CD4-positive, alpha-beta T cell treated with Interleukin-6 at 100 ng/mL for 8 hours (primary cell): ENCODE measurements at regions not wholly inside any gene's neighbourhood (a gene's known extent, or its start where the extent isn't known, plus 50 kb on each side); places are given as distances from the start of the nearest gene placed in this dataset.

Experiments used
- DNase-seq: peaks from one replicate; pipeline ENCODE4 v3.0.0-alpha.2; 2020; ENCODE audit warnings: mixed read lengths, low spot score

DNA sequence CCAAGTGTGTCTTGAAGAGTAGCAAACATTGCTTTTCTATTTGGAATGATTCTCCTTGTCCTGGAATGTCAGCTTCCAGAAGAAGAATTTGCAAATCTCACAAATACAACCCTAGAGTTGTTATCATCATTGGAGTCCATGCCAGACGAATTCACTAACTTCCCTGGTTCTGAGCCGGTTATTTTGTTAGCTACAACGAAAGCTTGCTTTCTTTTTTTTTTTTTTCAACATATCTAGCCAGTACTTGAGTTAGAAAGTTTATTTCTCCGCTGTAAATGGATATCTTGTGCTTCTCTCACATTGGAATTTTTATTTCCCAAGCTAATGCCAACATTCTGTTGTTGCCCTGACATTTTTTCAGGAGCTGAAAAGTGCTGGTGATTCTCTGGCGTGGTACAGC, 138.1 kb upstream of the POM121L12 start:
- DNase-seq, result no peak

DNA sequence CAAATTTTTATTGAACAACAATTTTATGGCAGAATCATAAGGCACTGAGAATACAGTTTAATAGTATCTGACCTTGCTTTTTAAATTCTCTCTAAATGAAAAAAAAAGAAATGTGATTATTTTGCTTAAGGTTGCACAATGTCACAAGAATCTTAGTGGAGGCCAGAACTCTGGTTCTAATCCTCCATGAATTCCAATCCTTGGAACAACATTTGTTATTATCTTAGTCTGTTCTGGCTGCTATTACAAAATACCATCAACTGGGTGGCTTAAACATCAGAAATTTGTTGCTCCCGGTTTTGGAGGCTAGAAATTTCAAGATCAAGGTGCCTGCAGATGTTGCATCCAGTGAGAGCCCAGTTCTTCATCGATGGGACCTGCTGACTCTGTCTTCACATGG, 158.2 kb upstream of the POM121L12 start:
- DNase-seq, result no peak

DNA sequence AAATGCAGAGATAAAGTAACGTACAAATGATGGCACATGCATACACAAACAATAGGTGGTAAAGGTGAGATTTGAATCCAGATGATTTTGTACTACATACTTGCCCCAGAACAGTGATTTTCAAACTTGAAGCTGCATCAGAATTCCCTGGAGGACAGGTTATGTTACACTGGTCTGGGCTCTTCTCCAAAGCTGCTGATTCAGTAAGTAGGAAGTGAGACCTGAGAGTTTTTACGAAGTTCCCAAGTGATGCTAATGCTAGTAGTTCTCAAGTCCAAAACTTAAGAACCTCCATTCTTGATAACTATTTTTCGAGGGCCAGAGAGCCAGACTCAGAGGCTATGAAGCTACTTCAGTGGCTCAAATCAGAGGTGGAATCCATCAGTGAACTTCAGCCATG, 159.0 kb upstream of the POM121L12 start:
- no peak for DNase-seq

DNA sequence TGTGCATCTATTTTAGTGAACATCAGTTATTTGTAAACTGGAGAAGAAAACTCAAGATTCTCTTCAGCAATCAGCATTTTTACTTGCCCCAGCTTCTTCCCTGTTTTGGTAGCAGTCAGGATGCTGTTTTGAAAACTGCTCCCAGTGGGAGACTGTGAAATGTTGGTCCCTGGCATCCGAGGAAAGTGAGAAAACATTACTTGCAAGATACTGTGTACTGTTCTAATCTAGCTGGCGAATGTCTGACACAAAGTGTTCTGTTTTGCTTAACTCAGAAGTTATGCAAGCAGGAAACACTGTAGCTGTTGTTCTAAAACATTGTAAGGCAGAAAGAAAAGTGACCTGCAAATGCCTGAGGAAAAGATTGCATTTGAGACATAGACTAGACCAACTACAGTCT, 171.8 kb upstream of the POM121L12 start:
- no peak for DNase-seq

DNA sequence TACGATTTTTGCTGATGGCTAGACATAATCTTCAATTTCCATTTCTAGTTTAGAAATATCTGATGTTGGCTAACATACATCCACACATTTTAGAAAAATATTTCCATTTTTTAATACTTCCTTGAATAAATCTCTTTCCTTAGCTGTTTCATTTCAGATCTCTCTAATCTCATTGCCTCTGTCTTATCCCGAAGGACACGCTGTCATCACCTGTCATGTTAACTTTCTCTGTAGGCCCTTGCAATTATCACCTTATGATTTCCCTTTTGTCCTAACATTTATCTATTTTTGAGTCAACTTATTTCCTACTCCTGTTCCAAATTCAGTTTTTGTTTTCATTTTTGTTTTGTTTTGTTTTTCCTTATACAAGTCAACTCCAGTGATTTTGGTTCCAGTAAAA, 173.1 kb upstream of the POM121L12 start:
- no peak for DNase-seq

DNA sequence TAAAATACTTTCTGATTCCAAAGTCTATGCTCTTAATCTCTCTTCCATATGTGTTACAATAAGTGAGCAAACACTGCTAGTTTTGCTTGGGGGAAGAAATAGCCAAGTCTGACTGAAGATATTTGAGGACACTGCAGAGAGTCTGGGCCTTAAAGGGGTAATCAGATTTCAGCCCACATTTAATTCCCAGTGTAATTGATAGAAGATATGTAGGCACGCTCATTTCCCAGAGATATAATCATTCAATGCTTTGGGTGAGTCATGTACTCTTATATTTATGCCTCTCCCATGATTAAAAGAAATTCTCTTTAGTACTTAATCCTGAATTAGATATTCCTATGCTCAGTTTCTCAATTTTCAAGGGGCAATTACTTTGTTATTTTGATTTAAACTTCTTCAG, 178.1 kb upstream of the POM121L12 start:
- no peak for DNase-seq

DNA sequence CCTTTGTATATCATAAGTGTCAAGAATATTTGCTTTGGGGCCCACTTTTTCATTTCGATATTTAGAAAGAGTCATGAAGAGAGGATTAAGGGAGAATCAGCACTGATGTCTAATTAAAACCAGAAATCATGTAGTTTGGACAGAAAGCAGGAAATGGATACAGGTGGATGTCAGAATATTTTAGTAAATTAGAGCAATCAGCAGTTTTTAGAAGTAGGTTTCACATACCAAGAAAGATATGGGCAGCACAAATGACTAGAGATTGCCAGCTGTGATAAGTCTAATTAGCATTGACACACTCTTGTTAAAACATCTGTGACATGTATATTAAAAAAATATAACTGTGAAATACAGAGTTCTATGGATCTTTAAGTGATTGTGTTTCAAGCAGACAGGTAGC, 180.8 kb upstream of the POM121L12 start:
- DNase-seq, result no peak

DNA sequence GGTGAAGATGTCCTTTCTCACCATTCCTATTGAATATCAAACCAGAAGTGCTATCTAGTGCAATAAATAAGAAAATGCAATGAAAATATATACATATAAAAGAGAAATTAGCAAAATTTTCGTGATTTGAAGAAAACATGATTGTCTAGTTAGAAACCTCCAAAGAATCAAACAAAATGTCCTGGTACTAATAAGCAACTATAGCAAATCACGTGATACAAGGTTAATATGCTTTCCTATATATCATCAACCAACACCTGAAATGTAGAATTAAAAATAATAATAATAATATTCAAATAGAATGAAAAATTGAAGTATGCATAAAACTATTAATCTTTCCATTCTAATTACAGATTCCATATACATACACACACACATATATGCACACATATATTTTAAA, 183.9 kb upstream of the POM121L12 start:
- DNase-seq, result no peak

DNA sequence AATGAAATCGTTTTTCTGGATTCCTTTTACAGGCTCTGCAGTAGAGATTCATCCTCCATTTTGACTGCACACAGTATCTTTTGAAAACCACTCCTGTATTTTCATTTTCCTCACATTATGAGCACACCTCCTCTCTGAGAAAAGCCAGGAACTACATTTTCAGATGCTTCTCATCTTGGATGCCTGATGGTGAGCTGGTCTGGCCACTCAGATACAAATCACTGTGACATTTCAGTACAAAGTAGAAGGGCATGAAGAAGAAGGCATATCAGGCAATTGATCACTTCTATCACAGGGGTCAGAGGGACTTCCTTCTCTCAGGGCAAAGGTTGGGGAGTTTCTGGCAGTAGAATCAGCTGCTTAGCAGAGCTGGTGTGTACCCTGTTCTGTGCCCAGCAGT, 192.0 kb upstream of the POM121L12 start:
- no peak for DNase-seq

DNA sequence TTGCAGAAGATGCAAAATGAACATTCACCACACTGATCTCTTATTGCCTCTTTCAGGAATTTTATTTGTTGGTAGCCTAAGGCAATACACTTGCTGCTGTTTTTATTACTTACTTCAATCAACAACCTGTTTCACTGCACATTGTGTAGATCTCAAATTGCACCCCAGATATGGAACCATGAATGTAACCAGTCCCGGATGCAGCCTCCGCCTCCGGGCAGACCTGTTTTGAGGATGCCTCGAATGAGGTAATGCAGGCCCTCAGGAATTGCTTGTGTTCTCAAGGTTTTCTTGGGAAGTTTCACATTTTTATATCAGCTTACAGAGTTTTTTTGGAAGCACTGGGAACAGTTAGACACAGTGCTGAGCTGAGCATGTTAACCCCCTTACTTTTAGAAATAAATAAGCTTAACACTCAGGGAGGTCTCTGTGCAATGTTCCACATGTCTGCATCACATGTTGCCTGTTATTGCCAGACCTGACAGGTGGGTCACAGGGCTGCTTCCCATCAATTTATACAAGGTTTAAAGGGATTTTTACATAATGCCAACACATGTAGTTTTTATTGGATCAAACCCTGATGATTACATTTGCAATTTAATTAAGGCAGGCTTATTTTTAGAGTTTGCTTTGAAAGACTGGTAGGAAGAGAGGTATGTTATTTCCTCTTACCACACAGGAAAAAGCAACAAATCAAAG, 193.1 kb upstream of the POM121L12 start:
- no peak for DNase-seq

DNA sequence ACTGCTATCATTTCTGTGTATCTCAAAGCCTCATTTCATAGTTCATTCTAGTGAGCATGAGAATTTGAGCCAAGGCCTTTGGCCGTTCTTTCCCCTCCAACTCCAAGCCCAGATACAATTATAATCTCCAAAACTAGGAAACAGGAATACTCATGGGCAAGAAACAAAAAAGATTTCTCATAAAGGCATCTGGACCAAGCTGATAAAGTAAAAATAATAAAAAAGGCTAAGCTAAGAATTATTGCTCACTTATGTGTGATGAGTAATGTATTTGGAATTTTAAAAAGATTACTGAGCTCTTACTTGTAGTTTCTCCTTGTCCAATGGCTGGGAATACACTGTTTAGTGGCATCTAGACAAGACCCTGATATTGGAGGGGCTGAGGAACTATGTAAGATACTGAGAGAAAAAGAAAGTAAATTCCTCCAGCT, 196.4 kb upstream of the POM121L12 start:
- no peak for DNase-seq

DNA sequence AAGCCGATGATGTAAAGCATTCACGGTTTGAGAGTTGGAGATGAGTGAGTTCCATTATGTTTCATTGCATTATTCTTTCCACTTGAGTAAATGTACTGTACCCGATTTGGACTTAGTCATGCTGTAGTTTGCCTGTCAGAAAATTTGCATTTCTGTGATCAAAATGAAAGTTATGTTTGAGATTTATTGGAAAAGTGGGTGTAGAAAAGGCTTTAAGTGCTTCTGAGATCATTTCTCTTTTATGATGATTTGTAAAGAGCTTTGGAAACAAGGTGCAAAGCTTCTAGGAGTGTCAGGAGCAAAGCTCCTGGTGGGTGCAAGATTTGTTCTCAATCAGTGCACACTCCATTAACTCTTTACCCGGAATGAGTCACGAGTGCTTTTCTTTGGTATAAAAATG, 204.1 kb upstream of the POM121L12 start:
- DNase-seq, result no peak

DNA sequence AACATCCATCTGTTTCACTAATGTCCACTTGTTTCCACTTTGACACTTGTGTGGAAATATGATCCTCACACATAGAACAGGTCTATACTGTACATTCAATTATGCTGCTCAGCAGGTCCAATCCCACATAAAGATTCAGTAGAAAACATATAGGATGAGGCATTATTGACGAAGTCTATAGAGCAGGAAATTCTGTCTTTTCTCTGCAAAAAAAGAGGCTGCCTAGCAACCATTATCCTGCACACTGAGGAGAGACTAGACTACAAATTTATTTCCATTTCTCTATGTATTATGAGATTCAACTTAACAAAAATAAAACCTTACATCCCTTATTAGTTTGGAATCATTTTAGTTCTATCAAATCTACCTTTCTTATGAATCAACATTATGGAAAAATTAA, 204.6 kb upstream of the POM121L12 start:
- no peak for DNase-seq

DNA sequence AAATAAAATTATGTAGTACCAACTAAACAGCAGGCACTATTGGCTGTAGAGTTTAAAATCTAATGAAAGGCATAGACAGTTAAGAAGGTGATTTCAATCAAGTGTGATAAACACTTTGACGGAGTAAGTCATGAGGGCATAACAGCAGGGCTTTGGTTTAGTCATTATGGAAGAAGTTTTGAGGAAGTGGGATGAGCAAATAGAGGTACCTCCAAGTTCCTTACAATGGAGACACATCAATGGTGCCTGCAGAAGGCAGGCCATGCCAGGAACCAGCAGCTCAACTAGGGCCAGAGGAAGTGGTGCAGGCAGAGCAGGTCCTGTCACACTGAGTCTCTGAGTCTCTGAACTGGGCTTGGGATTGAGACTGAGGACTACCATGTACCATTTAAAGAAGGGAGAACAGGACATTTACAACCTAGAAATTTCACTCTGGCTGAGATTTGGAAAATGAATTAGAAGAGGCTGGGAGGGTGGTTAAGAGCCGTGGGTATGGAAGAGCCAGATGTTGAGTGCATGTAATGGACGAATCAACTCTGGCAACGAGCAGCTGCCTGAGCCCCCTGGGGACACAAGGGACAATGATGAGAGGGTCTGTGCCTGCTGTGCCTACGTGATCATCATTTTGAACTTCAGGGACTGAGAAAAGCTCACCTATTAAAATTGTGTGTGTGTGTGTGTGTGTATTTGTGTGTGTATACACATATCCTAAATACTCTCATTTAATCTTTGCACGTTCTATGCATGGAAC, 208.7 kb upstream of the POM121L12 start:
- DNase-seq, result no peak

DNA sequence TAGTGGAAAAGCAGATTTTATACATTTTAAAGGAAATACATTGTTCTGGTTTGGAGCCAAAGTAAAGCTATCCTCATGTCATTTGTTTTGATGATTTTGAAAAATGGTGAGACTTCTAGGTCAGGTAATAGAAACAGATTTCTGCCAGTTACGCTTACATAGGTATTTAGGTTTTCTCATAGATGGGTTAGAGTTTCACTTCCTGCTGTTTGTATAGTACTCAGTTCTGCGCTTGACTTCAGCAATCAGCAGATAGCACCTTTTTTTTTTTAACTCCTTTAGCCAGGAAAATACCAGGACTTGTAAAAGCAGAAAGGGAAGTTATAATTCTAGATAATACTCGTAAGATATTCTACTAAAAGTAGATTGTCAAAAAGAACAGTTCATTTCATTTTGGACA, 209.8 kb upstream of the POM121L12 start:
- no peak for DNase-seq

DNA sequence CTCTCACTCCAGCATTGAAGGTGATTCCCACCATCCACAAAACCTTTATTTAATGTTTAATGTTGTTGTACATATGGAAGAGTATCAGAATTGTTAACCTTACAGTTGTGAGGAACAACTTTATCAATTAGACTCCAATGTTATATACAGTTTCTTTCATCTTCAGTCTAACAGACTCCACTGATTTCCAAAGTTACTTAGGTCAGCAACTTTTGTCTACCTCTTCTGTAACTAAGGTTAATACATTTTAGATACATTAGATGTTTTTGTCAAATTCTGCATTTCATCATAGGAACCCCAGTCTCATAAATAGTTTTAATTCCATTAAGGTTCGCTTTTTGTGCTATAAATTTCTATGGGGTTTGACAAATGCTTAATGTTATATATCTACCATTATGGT, 223.9 kb upstream of the POM121L12 start:
- DNase-seq, result no peak

DNA sequence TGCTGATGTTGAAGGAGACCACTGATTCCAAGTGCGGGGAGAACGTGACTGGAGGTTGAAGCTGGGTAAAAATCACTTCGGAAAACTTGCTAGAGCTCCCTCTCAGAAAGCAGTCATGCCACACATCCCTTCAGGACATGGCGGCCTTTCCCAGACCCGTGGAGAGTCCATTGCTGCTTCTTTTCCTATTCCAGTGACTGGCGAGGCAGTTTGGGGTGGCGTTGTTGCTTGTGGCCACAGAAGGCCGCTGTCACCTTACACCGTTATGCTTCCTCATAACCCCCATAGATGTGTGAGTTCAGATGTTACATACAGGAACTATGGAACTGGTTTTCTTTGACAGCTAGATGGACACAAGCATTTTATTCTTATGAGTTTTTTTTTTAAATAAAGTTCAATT, 235.6 kb upstream of the POM121L12 start:
- no peak for DNase-seq

DNA sequence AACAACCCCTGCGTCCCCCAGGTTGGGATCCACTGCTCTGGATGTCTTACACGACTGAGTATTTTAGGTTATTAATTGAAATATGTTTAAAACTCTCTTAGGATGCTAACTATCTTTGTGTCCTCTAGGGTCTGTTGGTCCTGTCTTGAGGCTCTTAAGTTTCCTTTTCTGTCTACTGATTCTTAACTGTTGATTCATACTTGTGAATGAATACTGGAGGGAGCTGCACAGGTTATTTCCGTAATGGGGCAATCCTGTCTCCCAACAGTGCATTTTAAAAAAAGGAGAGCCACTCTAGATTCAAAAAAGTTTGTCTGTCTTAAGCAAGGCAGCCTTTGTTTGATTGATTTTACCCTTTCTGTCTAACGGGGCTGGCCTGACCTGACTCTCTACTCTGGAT, 237.6 kb upstream of the POM121L12 start:
- no peak for DNase-seq

DNA sequence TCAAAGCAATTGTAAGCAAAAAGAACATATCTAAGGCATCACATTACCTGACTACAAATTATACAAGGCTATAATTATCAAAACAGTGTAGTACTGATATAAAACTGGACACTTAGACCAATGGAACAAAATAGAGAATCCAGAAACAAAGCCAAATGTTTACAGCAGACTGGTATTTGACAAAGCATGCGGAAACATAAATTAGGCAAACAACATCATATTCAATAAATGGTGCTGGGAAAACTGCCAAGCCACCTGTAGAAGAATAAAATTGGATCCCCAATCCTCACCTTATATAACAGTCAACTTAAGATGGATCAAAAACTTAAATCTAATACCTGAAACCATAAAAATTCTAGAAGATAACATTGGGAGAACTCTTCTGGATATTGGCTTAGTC, 240.8 kb upstream of the POM121L12 start:
- no peak for DNase-seq

DNA sequence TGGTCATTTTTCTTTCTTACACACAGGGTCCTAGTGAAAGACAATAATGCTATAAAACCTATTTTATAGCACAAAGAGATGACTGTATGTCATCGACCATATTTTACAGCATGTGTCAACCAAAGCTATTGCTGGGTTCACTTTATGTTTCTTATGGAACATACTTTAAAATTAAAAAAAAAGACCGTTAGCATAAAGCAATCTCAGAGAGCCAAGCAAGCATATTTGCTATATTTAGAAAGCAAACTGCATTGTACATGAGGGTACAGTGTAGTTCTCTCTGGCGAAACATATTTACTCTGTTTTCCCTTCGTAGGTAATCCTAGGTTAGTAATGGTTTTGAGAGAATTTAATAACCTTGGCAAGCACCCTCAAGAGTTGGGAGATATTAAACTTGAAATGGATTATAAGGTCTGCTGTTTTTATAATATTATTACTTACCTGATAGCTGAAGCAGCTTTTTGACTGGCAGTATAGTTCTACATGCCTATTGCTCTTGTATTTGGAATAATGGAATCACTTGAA, 244.2 kb upstream of the POM121L12 start:
- DNase-seq, result no peak

DNA sequence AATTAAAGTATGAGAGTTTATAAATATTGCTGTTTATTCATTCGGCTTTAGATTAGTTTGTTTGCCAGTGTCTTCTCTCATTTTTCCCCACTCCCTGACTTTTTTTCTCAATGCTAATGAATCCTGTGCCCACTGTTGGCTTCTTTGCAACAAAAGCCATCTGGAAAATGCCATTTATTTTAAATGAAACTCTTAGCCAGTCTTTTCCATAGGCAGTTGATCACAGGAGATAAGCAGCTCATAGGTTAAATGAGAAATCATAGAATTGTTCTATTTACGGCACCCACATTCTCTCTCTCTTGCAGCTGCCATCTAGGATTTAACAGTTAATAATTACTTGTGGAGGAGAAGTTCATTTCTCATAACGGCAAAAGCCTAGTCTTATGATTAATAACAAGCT, 249.3 kb upstream of the POM121L12 start:
- no peak for DNase-seq

DNA sequence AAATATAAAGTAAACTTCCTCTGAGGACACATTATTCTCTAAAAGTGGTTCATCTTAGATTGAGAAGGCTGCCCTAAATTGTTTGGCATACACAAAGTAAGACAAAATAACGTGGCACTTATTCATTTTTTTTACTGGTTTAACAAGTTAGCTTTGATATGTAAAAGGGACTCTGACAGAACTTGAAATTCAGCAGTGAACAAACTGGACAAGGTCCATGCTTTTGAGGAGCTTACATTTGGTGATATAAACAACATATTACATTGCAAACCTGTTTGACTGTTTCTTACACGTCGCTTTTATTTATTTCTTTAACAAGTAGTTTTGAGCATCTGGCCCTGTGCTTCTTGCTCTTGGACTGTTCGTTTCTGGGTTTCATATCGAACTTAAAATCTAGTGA, 253.1 kb upstream of the POM121L12 start:
- DNase-seq, result no peak

DNA sequence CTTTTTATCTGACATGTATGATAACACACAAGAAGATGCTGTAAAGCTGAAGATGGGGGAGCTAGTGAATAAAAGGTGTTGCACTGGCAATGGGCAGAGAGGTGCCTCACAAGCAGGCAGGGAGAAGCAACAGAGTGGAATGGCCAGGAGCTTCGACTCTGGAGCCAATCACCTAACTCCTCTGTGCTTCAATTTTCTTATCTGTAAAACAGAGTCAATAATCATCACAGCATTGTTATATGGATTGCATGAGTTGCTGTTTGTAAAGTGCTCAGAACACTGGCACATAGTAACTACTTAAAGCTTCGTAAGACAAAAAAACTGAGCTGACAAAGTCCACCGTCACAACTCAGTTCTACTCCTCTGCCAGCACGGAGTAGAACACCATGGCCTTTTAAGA, 254.2 kb upstream of the POM121L12 start:
- DNase-seq, result no peak

DNA sequence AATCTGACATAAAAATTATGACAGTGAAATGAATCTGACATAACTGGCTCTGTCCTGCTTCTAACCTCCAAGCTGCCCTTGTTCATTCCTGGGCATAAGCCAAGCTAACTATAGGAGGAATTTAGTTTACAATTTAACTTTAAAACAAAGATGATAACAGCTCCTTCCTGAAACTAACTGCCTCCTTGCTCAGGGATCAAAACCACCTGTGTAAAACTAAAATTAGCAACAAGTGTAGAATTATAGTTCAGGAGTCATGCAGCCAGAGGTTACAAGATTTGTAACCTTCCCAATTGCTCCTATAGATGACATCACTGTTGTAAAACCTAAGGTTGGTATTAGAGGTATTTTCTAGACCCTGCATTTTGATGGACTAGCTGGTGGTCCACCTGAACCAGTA, 256.4 kb upstream of the POM121L12 start:
- no peak for DNase-seq
